ENCODE measurements at regions not wholly inside any gene's neighbourhood (a gene's known extent, or its start where the extent isn't known, plus 50 kb on each side); places are given as distances from the start of the nearest gene placed in this dataset.

DNA sequence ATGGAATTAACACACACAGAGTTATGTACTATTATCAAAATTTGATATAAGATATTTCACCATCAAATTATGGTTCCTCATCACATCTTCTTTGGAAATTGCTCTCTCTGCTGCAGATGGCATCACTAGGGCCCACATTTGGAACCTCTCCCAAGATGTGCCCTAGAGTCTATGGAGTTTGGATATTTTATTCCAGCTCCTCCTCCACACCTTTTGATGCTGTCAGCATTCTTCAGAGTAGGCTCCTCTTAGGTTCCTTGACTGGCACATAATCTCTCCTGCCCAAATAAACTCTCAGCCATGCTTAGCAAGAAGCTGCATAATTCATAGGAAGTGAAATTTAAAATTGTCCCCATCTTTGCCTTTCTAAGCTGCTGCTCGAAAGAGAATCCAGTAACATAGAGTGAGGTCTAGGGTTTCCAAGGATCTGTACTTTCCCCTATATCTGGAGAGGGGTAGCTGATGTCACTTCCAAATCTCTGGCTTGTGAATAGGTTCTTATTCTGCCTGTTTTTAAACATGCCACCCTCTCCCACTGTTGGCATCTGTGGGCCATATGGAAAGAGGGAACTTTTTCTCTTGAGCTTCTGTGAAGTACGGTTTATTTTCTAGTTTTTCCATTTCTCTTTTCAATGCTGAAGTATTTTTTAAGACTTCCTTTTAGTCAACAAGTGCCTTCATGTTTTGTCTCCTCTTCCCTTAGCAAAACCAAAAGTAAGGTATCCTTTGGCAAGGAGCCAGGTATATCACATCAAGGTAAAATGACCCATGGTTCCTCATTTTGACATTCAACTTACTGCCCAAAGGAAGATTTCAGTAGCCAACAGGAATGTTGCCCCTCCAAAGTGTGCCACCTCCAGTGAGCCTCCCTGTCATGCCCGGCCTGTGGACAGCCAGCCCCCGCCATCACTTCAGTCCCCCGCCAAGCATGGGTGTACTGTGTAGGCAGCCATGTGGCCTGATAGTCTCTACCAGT is 75.3 kb upstream of the C2CD4B start:
- no peaks in the 10 kb centered on the region for H3K36me3 ChIP-seq
- H3K27ac ChIP-seq, result no peak overlapping the region
- H3K9me3 ChIP-seq, result no peaks in the 10 kb centered on the region
- no peak for DNase-seq (ENCODE audit: extremely low spot score in 2 of 2)
- TF ChIP-seq, protein P1, sequence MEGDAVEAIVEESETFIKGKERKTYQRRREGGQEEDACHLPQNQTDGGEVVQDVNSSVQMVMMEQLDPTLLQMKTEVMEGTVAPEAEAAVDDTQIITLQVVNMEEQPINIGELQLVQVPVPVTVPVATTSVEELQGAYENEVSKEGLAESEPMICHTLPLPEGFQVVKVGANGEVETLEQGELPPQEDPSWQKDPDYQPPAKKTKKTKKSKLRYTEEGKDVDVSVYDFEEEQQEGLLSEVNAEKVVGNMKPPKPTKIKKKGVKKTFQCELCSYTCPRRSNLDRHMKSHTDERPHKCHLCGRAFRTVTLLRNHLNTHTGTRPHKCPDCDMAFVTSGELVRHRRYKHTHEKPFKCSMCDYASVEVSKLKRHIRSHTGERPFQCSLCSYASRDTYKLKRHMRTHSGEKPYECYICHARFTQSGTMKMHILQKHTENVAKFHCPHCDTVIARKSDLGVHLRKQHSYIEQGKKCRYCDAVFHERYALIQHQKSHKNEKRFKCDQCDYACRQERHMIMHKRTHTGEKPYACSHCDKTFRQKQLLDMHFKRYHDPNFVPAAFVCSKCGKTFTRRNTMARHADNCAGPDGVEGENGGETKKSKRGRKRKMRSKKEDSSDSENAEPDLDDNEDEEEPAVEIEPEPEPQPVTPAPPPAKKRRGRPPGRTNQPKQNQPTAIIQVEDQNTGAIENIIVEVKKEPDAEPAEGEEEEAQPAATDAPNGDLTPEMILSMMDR (IDR thresholded peaks at IDR 0.05), result no peak
- no peak for TF ChIP-seq POLR2A (IDR thresholded peaks at IDR 0.05)
- no peak for TF ChIP-seq POLR2AphosphoS5 (IDR thresholded peaks at IDR 0.05; ENCODE audit: insufficient read depth in 1 of 2, low read depth in 1 of 2)
- intact Hi-C loops (cut with DNase I), result no loop called here
- H3K4me3 ChIP-seq, result no peak overlapping the region
- H3K27me3 ChIP-seq, result no peaks in the 10 kb centered on the region
- no peaks in the 10 kb centered on the region for H3K4me1 ChIP-seq

DNA sequence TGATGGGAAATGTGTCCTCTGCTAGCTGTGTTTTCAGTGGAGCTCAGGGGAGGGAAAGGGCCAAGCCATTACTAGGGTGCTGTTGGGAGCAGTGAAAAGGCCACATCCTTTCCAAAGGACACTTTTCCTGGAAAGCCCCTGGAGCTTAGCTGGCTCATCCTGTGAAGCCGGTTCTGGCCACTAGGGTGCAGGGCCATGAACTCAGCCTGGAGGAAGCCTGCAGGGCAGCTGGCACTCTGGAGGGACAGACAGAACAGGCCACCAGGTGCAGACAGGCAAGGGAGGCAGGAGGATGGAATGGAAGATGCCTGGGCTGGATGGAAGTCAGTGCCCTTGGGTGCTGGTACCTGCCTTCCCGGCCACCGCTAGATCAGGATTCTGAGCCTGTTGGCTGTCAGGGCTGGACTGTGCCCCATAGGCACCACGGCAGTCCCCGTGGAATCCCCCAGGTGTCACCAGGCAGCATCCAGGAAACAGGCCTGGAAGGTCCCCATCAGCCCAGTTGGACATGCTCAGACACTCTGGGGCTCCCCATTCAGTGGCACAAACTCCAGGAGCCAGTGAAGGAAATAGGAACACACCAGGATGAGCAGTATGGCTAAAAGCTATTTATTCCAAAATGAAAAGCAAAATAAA is 76.2 kb upstream of the C2CD4B start:
- Histone ChIP-seq H3K4me3 (no peak overlapping the region), H3K9me3 (no peaks in the 10 kb centered on the region), H3K4me1 (no peaks in the 10 kb centered on the region), H3K27me3 (no peaks in the 10 kb centered on the region), H3K27ac (no peak overlapping the region), H3K36me3 (no peaks in the 10 kb centered on the region)
- no peak for TF ChIP-seq POLR2AphosphoS5 (IDR thresholded peaks at IDR 0.05; ENCODE audit: insufficient read depth in 1 of 2, low read depth in 1 of 2)
- TF ChIP-seq, protein P1 (IDR thresholded peaks at IDR 0.05), result no peak
- no peak for TF ChIP-seq POLR2A (IDR thresholded peaks at IDR 0.05)
- no peak for DNase-seq (ENCODE audit: extremely low spot score in 2 of 2)
- intact Hi-C loops (cut with DNase I), result no loop called here

DNA sequence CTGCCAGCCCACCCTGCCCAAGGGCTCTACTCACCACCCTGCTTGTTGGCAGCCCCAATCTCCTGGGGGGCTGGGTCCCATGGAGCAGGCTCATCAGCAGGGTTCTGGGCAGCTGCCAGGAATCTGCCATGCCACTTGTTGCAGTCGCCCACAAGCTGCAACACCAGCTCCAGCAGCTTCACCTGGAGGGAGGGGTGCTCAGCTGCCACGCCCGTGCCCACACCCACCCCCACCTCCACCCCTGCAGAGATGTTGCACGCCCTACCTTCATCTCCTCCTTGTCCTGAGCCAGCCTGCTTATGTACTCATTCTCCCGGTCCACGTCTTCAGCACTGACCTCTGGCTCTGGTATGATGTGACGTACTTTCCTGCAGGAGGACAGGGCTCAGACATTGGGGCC is 77.9 kb upstream of the C2CD4B start:
- intact Hi-C loops (cut with DNase I), result no loop called here

DNA sequence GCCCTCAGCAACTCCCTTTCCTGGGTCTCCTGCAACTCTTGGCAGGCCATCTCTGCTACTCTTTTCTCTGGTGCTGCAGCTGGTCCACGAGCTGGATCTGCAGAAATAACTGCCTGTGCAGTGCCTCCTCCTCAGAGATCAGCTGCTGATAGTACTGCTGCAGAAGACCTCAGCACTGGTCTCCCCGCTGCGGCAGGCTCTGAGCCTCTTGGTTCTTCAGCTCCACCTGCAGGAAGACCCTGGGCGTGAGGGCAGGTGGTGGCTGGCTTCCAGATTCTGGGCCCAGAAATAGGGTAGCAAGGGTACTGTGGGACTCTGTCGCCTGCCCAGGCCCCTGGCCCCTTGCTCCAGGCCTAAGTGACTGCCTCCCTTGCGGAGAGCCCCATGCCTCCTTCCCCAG is 79.7 kb upstream of the C2CD4B start:
- no peaks in the 10 kb centered on the region for H3K9me3 ChIP-seq
- H3K27ac ChIP-seq, result no peak overlapping the region
- no peak overlapping the region for H3K4me3 ChIP-seq
- TF ChIP-seq POLR2AphosphoS5 (IDR thresholded peaks at IDR 0.05; ENCODE audit: insufficient read depth in 1 of 2, low read depth in 1 of 2) (no peak), POLR2A (IDR thresholded peaks at IDR 0.05) (no peak)
- TF ChIP-seq, protein P1 (IDR thresholded peaks at IDR 0.05), result no peak
- no peak for DNase-seq (ENCODE audit: extremely low spot score in 2 of 2)
- no peaks in the 10 kb centered on the region for H3K4me1 ChIP-seq
- no peaks in the 10 kb centered on the region for H3K36me3 ChIP-seq
- no peaks in the 10 kb centered on the region for H3K27me3 ChIP-seq
- intact Hi-C loops (cut with DNase I), result no loop called here

More for the DNA sequence above, 77.9 kb upstream of the C2CD4B start:
- no peaks in the 10 kb centered on the region for H3K9me3 ChIP-seq
- H3K27ac ChIP-seq, result no peak overlapping the region
- no peak for DNase-seq (ENCODE audit: extremely low spot score in 2 of 2)
- no peaks in the 10 kb centered on the region for H3K4me1 ChIP-seq
- H3K27me3 ChIP-seq, result no peaks in the 10 kb centered on the region
- H3K4me3 ChIP-seq, result no peak overlapping the region
- no peaks in the 10 kb centered on the region for H3K36me3 ChIP-seq
- TF ChIP-seq, protein P1 (IDR thresholded peaks at IDR 0.05), result no peak
- TF ChIP-seq POLR2AphosphoS5 (IDR thresholded peaks at IDR 0.05; ENCODE audit: insufficient read depth in 1 of 2, low read depth in 1 of 2) (no peak), POLR2A (IDR thresholded peaks at IDR 0.05) (no peak)
